ENCODE measurements at regions not wholly inside any gene's neighbourhood (a gene's known extent, or its start where the extent isn't known, plus 50 kb on each side); places are given as distances from the start of the nearest gene placed in this dataset.
"Not testable (repeated sequence)": the region's sequence is repeated elsewhere in the genome, so short reads cannot be mapped to it uniquely, and the experiment has no call there.

- H3K36me3 ChIP-seq (ENCODE audit: insufficient read depth, low read depth, low read length) = no peaks in the 10 kb centered on the region
Observed at GRCh38 chr6:74197310-74197709, 501.3 kb downstream of the CD109 start.

GRCh38 chr6:74187811-74188210, 491.8 kb downstream of the CD109 start:
- H3K4me3 ChIP-seq (ENCODE audit: low read length) = no peak overlapping the region

More at GRCh38 chr6:74197310-74197709, 501.3 kb downstream of the CD109 start:
- H3K9me3 ChIP-seq (ENCODE audit: insufficient read depth, low read depth, low read length) = no peaks in the 10 kb centered on the region; the same call in 1 of the 2 replicates
- H3K4me1 ChIP-seq (ENCODE audit: insufficient read depth, low read length) = peaks cover 6% of the 10 kb centered on the region; the same call in 1 of the 2 replicates
- H3K4me3 ChIP-seq (ENCODE audit: low read length) = no peak overlapping the region
- no peak overlapping the region for H3K27ac ChIP-seq (ENCODE audit: low read length)
- no peaks in the 10 kb centered on the region for H3K27me3 ChIP-seq (ENCODE audit: insufficient read depth, low read length)
- no peak overlapping the region for H3K9ac ChIP-seq (ENCODE audit: low read depth, low read length)

GRCh38 chr6:74182992-74183391, 487.0 kb downstream of the CD109 start:
- Histone ChIP-seq H3K4me3 (ENCODE audit: low read length) (no peak overlapping the region), H3K9ac (ENCODE audit: low read depth, low read length) (no peak overlapping the region), H3K9me3 (ENCODE audit: insufficient read depth, low read depth, low read length) (no peaks in the 10 kb centered on the region), H3K36me3 (ENCODE audit: insufficient read depth, low read depth, low read length) (no peaks in the 10 kb centered on the region), H3K4me1 (ENCODE audit: insufficient read depth, low read length) (no peaks in the 10 kb centered on the region), H3K27me3 (ENCODE audit: insufficient read depth, low read length) (no peaks in the 10 kb centered on the region), H3K27ac (ENCODE audit: low read length) (no peak overlapping the region)

More at GRCh38 chr6:74187811-74188210, 491.8 kb downstream of the CD109 start:
- H3K36me3 ChIP-seq (ENCODE audit: insufficient read depth, low read depth, low read length) = no peaks in the 10 kb centered on the region
- no peaks in the 10 kb centered on the region for H3K27me3 ChIP-seq (ENCODE audit: insufficient read depth, low read length)
- H3K27ac ChIP-seq (ENCODE audit: low read length) = no peak overlapping the region
- no peaks in the 10 kb centered on the region; the same call in 1 of the 2 replicates for H3K9me3 ChIP-seq (ENCODE audit: insufficient read depth, low read depth, low read length)
- H3K4me1 ChIP-seq (ENCODE audit: insufficient read depth, low read length) = no peaks in the 10 kb centered on the region
- no peak overlapping the region for H3K9ac ChIP-seq (ENCODE audit: low read depth, low read length)

- no peak overlapping the region for H3K4me3 ChIP-seq (ENCODE audit: low read length)
- H3K4me1 ChIP-seq (ENCODE audit: insufficient read depth, low read length) = no peaks in the 10 kb centered on the region
- no peaks in the 10 kb centered on the region for H3K9me3 ChIP-seq (ENCODE audit: insufficient read depth, low read depth, low read length)
- no peaks in the 10 kb centered on the region for H3K27me3 ChIP-seq (ENCODE audit: insufficient read depth, low read length)
- no peak overlapping the region for H3K9ac ChIP-seq (ENCODE audit: low read depth, low read length)
- H3K36me3 ChIP-seq (ENCODE audit: insufficient read depth, low read depth, low read length) = no peaks in the 10 kb centered on the region
- H3K27ac ChIP-seq (ENCODE audit: low read length) = no peak overlapping the region
Observed at GRCh38 chr6:74181471-74181870, 485.5 kb downstream of the CD109 start.

GRCh38 chr6:74177506-74177905, 481.5 kb downstream of the CD109 start:
- Histone ChIP-seq H3K9ac (ENCODE audit: low read depth, low read length) (no peak overlapping the region), H3K27me3 (ENCODE audit: insufficient read depth, low read length) (no peaks in the 10 kb centered on the region), H3K4me1 (ENCODE audit: insufficient read depth, low read length) (no peaks in the 10 kb centered on the region), H3K9me3 (ENCODE audit: insufficient read depth, low read depth, low read length) (no peaks in the 10 kb centered on the region), H3K36me3 (ENCODE audit: insufficient read depth, low read depth, low read length) (no peaks in the 10 kb centered on the region), H3K4me3 (ENCODE audit: low read length) (no peak overlapping the region), H3K27ac (ENCODE audit: low read length) (no peak overlapping the region)

- H3K9me3 ChIP-seq (ENCODE audit: insufficient read depth, low read depth, low read length); H3K9ac ChIP-seq (ENCODE audit: low read depth, low read length); H3K4me1 ChIP-seq (ENCODE audit: insufficient read depth, low read length); H3K4me3 ChIP-seq (ENCODE audit: low read length); H3K27me3 ChIP-seq (ENCODE audit: insufficient read depth, low read length); H3K27ac ChIP-seq (ENCODE audit: low read length); H3K36me3 ChIP-seq (ENCODE audit: insufficient read depth, low read depth, low read length): not testable (repeated sequence)
Observed at GRCh38 chr6:74170550-74170949, 474.5 kb downstream of the CD109 start.

GRCh38 chr6:74170118-74170517, 474.1 kb downstream of the CD109 start:
- no peak overlapping the region for H3K9ac ChIP-seq (ENCODE audit: low read depth, low read length)
- no peaks in the 10 kb centered on the region for H3K27me3 ChIP-seq (ENCODE audit: insufficient read depth, low read length)
- no peaks in the 10 kb centered on the region for H3K9me3 ChIP-seq (ENCODE audit: insufficient read depth, low read depth, low read length)
- H3K36me3 ChIP-seq (ENCODE audit: insufficient read depth, low read depth, low read length) = no peaks in the 10 kb centered on the region
- H3K4me1 ChIP-seq (ENCODE audit: insufficient read depth, low read length) = no peaks in the 10 kb centered on the region
- no peak overlapping the region for H3K27ac ChIP-seq (ENCODE audit: low read length)
- no peak overlapping the region for H3K4me3 ChIP-seq (ENCODE audit: low read length)

- Histone ChIP-seq H3K4me1 (ENCODE audit: insufficient read depth, low read length) (no peaks in the 10 kb centered on the region), H3K36me3 (ENCODE audit: insufficient read depth, low read depth, low read length) (no peaks in the 10 kb centered on the region), H3K9ac (ENCODE audit: low read depth, low read length) (no peak overlapping the region), H3K27me3 (ENCODE audit: insufficient read depth, low read length) (no peaks in the 10 kb centered on the region), H3K27ac (ENCODE audit: low read length) (no peak overlapping the region), H3K9me3 (ENCODE audit: insufficient read depth, low read depth, low read length) (no peaks in the 10 kb centered on the region), H3K4me3 (ENCODE audit: low read length) (no peak overlapping the region)
Observed at GRCh38 chr6:74167976-74168375, 472.0 kb downstream of the CD109 start.

- H3K4me1 ChIP-seq (ENCODE audit: insufficient read depth, low read length) = no peaks in the 10 kb centered on the region
- H3K9ac ChIP-seq (ENCODE audit: low read depth, low read length) = no peak overlapping the region
- H3K27ac ChIP-seq (ENCODE audit: low read length) = no peak overlapping the region
- no peaks in the 10 kb centered on the region for H3K36me3 ChIP-seq (ENCODE audit: insufficient read depth, low read depth, low read length)
- H3K27me3 ChIP-seq (ENCODE audit: insufficient read depth, low read length) = no peaks in the 10 kb centered on the region
- no peaks in the 10 kb centered on the region for H3K9me3 ChIP-seq (ENCODE audit: insufficient read depth, low read depth, low read length)
- H3K4me3 ChIP-seq (ENCODE audit: low read length) = no peak overlapping the region
Observed at GRCh38 chr6:74167511-74167910, 471.5 kb downstream of the CD109 start.

- H3K4me3 ChIP-seq (ENCODE audit: low read length) = no peak overlapping the region
- H3K36me3 ChIP-seq (ENCODE audit: insufficient read depth, low read depth, low read length) = no peaks in the 10 kb centered on the region
- no peak overlapping the region for H3K9ac ChIP-seq (ENCODE audit: low read depth, low read length)
- no peaks in the 10 kb centered on the region for H3K9me3 ChIP-seq (ENCODE audit: insufficient read depth, low read depth, low read length)
- no peak overlapping the region for H3K27ac ChIP-seq (ENCODE audit: low read length)
- no peaks in the 10 kb centered on the region for H3K27me3 ChIP-seq (ENCODE audit: insufficient read depth, low read length)
- H3K4me1 ChIP-seq (ENCODE audit: insufficient read depth, low read length) = no peaks in the 10 kb centered on the region
Observed at GRCh38 chr6:74166849-74167248, 470.8 kb downstream of the CD109 start.

GRCh38 chr6:74161380-74161779, 465.4 kb downstream of the CD109 start:
- Histone ChIP-seq H3K27me3 (ENCODE audit: insufficient read depth, low read length) (no peaks in the 10 kb centered on the region), H3K27ac (ENCODE audit: low read length) (no peak overlapping the region), H3K9ac (ENCODE audit: low read depth, low read length) (no peak overlapping the region), H3K36me3 (ENCODE audit: insufficient read depth, low read depth, low read length) (no peaks in the 10 kb centered on the region), H3K4me3 (ENCODE audit: low read length) (no peak overlapping the region), H3K4me1 (ENCODE audit: insufficient read depth, low read length) (no peaks in the 10 kb centered on the region), H3K9me3 (ENCODE audit: insufficient read depth, low read depth, low read length) (no peaks in the 10 kb centered on the region)

- no peak overlapping the region for H3K9ac ChIP-seq (ENCODE audit: low read depth, low read length)
- no peaks in the 10 kb centered on the region for H3K9me3 ChIP-seq (ENCODE audit: insufficient read depth, low read depth, low read length)
- H3K4me3 ChIP-seq (ENCODE audit: low read length) = no peak overlapping the region
- no peaks in the 10 kb centered on the region for H3K27me3 ChIP-seq (ENCODE audit: insufficient read depth, low read length)
- no peak overlapping the region for H3K27ac ChIP-seq (ENCODE audit: low read length)
- no peaks in the 10 kb centered on the region for H3K4me1 ChIP-seq (ENCODE audit: insufficient read depth, low read length)
- no peaks in the 10 kb centered on the region for H3K36me3 ChIP-seq (ENCODE audit: insufficient read depth, low read depth, low read length)
Observed at GRCh38 chr6:74152096-74152675, 456.2 kb downstream of the CD109 start.

All from iPS-20b (cell line).